Activated CD8-positive, alpha-beta memory T cell treated with anti-CD3 and anti-CD28 coated beads, Interleukin-2, amount 50 U/mL, for 1 hour (primary cell): ENCODE measurements at regions not wholly inside any gene's neighbourhood (a gene's known extent, or its start where the extent isn't known, plus 50 kb on each side); places are given as distances from the start of the nearest gene placed in this dataset.

Experiments used
- DNase-seq: peaks from one replicate; pipeline ENCODE4 v3.0.0-alpha.2; 2020; ENCODE audit errors: extremely low read depth

- no peak for DNase-seq
These were observed 51.9 kb upstream of the PFN2 start for GRCh38 chr3:150022381-150023238.

GRCh38 chr3:150020527-150020926 is 49.8 kb upstream of the PFN2 start:
- no peak for DNase-seq
